ENCODE measurements at regions not wholly inside any gene's neighbourhood (a gene's known extent, or its start where the extent isn't known, plus 50 kb on each side); places are given as distances from the start of the nearest gene placed in this dataset.

GRCh38 chr18:54713386-54713785 lies 114.9 kb upstream of the RAB27B start:
- H3K4me3 ChIP-seq (ENCODE audit: low read depth, low read length), result no peak overlapping the region
- TF ChIP-seq CTCF (IDR thresholded peaks at IDR 0.05; ENCODE audit: low read depth, low read length, missing control alignments), result no peak
- in situ Hi-C loops (cut with HindIII; ENCODE audit: low sequenced_read_pairs), result no loop called here
- no peak for DNase-seq (ENCODE audit: low read depth)

- TF ChIP-seq CTCF (IDR thresholded peaks at IDR 0.05; ENCODE audit: low read depth, low read length, missing control alignments), result no peak
- in situ Hi-C loops (cut with HindIII; ENCODE audit: low sequenced_read_pairs), result no loop called here
- H3K4me3 ChIP-seq (ENCODE audit: low read depth, low read length), result no peak overlapping the region
- DNase-seq (ENCODE audit: low read depth), result no peak
These were observed 113.4 kb upstream of the RAB27B start for GRCh38 chr18:54714851-54715250.

- TF ChIP-seq CTCF (IDR thresholded peaks at IDR 0.05; ENCODE audit: low read depth, low read length, missing control alignments), result no peak
- DNase-seq (ENCODE audit: low read depth), result no peak
- no peak overlapping the region for H3K4me3 ChIP-seq (ENCODE audit: low read depth, low read length)
- in situ Hi-C loops (cut with HindIII; ENCODE audit: low sequenced_read_pairs), result no loop called here
These were observed 111.7 kb upstream of the RAB27B start for GRCh38 chr18:54716586-54716985.

- DNase-seq (ENCODE audit: low read depth), result no peak
- H3K4me3 ChIP-seq (ENCODE audit: low read depth, low read length), result peak overlapping the region; percentile 11
- TF ChIP-seq CTCF (IDR thresholded peaks at IDR 0.05; ENCODE audit: low read depth, low read length, missing control alignments), result no peak
- in situ Hi-C loops (cut with HindIII; ENCODE audit: low sequenced_read_pairs), result no loop called here
These were observed 110.4 kb upstream of the RAB27B start for GRCh38 chr18:54717673-54718407.

- no peak for TF ChIP-seq CTCF (IDR thresholded peaks at IDR 0.05; ENCODE audit: low read depth, low read length, missing control alignments)
- in situ Hi-C loops (cut with HindIII; ENCODE audit: low sequenced_read_pairs), result no loop called here
- DNase-seq (ENCODE audit: low read depth), result no peak
- H3K4me3 ChIP-seq (ENCODE audit: low read depth, low read length), result no peak overlapping the region
These were observed 109.9 kb upstream of the RAB27B start for GRCh38 chr18:54718408-54718773.

- in situ Hi-C loops (cut with HindIII; ENCODE audit: low sequenced_read_pairs), result no loop called here
- no peak for DNase-seq (ENCODE audit: low read depth)
- TF ChIP-seq CTCF (IDR thresholded peaks at IDR 0.05; ENCODE audit: low read depth, low read length, missing control alignments), result no peak
- H3K4me3 ChIP-seq (ENCODE audit: low read depth, low read length), result no peak overlapping the region
These were observed 107.7 kb upstream of the RAB27B start for GRCh38 chr18:54720620-54721019.

Measured in astrocyte of the cerebellum (primary cell).